Muscle of back (tissue), 3 donors: ENCODE measurements at regions not wholly inside any gene's neighbourhood (a gene's known extent, or its start where the extent isn't known, plus 50 kb on each side); places are given as distances from the start of the nearest gene placed in this dataset.
"Not testable (repeated sequence)": the region's sequence is repeated elsewhere in the genome, so short reads cannot be mapped to it uniquely, and the experiment has no call there.

ENCODE experiments used
- DNase-seq, 3 donors: peaks; one replicate each; pipeline versions ENCODE4 v3.0.0 to v3.0.0-alpha.2; 2013

DNA sequence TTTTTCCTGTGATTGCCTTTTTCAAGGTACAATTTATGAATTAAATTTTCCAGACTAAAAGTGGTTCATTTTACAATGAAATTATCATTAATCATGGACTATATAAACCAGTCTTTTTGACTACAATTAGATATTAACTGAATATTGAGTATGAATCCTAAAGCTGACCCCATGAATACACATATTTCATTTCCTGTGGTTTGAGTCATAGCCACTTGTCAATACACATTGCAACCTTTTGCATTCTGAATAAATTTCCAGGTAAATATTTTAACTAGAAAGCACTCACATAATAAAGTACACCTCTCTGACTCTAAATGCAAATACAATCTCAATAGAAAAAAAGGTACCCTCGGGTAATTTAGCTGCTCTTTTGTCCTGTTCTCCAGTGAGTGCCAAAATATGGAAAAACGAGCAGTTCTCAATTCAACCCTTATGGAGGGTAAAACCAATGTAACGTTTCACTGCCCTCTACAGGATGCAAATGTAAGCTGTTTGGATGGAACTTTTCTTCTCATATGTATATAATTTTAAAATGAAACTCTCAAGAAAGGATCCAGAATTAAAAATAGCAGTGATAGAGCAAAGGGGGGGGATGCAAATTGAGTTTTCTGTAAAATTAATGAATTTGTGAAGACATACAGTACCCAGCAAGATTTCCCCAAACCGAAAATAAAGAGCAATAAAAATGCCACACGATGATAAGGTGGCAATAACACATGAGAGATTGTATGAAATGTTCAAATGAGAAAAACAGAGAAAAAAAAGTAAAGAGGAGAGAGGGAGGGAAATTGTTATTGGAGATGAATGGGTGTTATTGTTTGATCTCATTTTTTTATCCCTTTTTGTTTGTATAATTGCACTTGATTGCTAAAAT, 1795.7 kb upstream of the PIK3C3 start:
- peak; percentile 23 to 67 (median 44) for DNase-seq

DNA sequence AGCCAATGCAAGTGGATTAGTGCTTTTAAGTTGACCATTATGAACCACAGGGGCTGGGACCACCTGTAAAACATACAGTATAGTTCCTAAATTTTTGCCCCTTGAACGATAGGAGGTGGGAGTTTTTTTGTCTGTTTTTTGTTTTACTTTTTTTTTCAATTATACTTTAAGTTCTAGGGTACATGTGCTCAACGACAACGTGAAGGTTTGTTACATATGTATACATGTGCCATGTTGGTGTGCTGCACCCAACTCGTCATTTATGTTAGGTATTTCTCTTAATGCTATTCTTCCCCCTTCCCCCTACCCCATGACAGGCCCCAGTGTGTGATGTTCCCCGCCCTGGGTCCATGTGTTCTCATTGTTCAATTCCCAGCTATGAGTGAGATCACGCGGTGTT, 1797.9 kb upstream of the PIK3C3 start:
- no peak for DNase-seq

DNA sequence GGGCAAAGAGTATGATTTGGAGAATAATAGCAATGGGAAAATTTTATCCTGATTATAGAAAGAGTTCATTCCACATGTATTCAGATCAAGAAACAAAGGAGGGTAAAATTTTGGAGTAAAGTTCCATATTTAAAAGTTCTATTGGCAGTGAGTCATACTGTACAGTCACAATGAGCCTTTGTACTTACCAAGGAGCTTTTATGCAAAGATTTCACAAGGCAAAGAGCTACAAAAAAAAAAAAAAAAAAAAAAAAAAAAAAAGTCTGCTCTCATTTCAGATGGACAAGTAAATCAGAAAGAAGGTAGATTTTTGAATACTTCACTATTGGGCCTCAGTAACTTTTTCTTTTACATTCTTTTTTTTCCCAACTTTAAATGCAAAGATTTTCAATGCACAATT, 1802.2 kb upstream of the PIK3C3 start:
- no peak for DNase-seq

DNA sequence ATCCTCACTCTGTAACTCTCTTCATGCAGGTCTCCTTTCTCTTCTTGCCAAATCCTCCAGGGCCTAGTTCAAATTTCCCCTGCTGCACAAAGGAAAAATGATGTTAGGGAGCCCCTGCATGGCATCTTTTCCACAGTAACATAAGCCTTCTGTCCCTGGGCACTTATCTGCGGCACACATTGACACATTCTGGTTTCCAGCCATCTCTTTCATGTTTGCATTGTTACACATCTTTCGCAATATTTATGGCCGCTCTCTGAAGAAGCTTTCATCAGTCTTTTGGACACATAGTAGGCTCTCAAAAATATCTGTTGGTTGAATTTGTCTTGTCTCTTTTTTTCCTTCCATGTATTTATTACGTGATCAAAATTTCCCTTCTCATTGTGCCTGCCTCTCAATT, 1806.1 kb upstream of the PIK3C3 start:
- no peak for DNase-seq

DNA sequence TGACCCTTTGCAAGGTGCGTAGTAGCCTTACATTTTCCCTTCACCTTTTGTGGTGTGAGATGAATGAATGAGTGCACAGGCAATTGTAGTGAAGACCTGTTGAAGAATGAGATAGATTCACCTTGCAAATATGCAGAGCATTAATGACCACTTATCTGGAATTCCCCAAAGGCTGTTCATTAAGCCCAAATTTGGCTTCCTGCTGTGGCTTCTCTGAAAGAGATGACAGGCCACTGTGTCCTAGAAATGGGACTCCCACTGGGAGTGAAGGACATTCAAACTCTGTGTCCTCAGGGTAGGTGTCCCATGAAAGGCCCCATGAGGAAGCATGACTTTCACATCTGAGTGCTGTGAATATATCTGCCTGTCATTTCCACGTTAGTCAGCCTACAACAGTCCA, 1821.8 kb upstream of the PIK3C3 start:
- no peak for DNase-seq

DNA sequence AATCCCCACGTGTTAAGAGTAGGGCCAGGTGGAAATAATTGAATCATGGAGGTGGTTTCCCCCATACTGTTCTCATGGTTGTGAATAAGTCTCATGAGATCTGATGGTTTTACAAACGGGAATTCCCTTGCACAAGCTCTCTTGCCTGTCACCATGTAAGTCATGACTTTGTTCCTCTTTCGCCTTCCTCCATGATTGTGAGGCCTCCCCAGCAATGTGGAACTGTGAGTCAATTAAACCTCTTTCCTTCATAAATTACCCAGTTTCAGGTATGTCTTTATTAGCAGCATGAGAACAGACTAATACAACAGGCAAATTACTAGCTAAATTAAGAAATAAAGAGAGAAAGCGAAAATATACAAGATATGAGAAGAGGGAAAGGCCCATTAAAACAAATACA, 1822.6 kb upstream of the PIK3C3 start:
- DNase-seq, result not testable (repeated sequence)

DNA sequence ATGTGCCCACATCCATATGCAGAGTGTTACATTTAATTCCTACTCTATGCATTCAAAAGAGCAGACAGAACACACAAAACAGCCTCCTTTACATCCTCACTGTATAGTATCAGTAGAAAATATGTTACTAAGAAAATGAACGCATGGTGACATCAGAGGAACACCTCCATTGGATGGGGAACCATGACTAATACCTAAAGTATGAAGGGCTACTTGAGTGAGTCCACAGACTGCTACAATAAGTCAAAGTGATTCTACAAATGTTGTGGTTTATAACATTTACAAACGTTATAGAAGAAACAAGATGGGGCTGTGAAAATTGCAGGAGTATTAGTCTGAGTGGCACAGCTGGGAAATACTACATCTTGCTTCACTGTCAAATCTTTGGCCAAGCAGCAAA, 1830.9 kb upstream of the PIK3C3 start:
- peak in 1 of 3 donors; percentile 14 for DNase-seq

DNA sequence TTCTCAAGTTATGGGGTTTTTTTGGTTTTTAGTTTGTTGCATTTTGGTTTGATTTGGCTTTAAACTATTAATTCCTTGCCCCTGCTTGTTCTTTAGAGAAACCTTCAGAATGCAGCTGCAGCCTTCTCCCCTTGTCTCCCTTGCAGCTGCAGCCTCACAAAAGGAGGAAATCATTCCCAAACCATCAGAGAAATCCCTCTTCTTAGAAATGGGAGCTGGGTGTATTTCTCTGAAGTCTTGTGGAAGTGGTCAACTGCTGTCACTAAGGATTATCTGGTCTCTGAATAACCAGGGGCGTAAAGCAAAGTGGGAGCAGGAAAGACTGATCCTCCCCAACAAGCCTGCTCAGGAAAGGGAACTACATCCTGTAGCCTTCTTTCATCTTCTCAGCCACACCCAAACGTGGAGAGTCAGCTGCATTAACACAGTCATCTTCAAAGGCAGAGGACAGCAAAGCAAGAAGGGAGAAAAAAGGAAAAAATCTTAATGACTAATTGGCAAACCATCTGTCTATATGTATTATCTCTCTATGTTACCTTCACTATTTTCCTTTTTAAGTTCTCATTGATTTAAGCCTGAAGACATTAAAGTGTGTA, 1834.1 kb upstream of the PIK3C3 start:
- peak in 1 of 3 donors; percentile 55 for DNase-seq

DNA sequence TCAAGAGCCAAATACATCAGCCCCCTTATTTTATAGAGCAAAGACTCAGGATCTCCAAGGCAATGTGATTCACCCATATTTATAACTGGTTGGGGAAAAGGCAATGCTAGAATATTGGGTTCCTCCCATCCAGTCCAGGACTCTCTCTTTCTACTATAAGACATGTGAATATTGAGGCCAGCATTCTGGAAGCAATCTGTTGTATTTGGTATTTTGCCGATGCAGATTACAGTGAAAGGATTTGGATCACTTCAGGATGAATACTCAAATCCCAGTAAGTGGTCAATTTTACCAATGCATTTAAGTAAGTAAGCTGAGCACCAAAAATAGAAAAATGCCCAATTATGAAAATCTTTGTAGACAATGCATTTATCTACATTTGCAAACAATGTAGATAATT, 1834.7 kb upstream of the PIK3C3 start:
- DNase-seq, result peak; percentile 8 to 57 (median 11)

DNA sequence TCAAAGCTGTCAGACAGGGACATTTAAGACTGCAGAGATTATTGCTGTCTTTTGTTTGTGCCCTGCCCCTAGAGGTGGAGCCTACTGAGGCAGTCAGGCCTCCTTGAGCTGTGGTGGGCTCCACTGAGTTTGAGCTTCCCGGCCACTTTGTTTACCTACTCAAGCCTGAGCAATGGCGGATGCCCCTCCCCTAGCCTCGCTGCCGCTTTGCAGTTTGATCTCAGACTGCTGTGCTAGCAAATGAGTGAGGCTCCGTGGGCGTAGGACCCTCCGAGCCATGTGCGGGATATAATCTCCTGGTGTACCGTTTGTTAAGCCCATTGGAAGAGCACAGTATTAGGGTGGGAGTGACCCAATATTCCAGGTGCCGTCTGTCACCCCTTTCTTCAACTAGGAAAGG, 1835.5 kb upstream of the PIK3C3 start:
- not testable (repeated sequence) for DNase-seq

DNA sequence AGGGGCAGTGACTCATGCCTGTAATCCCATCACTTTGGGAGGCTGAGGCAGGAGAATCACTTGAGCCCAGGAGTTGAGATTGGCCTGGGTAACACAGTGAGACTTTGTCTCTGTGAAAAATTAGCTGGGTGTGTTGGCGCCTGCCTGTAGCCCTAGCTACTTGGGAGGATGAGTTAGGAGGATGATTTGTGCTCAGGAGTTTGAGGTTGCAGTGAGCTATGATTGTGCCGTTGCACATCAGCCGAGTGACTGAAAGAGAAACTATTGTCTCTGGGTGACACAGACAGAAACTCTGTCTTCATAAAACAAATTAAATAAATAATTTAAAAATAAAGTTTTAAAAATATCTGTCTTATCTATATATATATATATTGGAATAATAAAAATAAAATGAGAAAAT, 1844.6 kb upstream of the PIK3C3 start:
- no peak for DNase-seq

DNA sequence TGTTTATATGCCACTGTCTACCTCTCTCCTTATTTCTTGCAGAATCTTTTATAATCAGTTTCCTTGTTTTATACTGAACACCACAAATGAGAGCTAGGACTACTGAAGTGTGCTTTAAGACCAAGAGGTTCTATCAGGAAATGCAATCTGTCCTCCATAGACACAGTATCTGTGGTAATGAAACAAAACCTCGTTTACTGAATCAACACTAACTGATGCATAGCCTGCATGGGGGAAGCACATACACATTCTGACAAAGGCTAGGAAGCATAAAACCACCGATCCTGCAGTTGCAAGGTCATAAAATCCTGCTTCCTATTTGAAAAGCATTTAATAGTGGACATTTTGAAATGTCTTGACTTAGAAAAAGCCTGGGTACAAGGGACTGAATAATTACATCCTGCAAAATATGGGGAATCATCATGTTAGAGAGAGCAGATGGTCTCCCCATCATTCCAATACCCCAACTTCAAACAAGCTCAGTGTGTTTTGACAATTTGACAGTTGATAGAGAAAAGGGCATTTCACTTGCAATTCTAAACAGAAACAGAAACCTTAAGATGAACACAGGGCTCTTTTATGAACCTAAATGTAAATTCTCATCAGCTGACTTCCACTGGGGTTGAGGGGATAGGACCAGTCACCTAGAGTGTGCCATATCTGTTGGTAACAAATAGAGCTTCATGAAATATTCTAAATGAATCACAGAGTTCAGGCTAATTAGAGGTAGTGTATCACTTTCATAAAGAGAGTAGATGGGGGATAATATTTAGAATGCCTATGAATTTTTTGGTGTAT, 1845.6 kb upstream of the PIK3C3 start:
- no peak for DNase-seq

DNA sequence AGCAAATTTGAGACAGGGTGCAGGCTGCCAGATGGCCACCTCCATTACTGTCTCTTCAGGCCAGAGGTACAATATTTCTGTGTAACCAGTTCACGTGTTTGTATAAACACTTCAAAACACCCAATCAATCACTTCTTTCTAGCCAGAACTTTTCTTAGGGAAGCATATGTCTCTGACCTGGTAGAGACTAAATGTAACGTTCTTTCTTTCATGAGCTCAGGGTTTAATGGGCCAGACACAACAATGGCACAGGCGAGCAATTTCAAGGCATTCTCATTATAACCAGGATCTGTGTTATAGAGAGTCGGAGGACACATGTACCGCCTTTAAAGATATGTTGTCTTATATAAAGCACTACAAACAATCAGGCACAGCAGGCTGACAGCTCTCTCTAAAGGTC, 1846.4 kb upstream of the PIK3C3 start:
- no peak for DNase-seq

DNA sequence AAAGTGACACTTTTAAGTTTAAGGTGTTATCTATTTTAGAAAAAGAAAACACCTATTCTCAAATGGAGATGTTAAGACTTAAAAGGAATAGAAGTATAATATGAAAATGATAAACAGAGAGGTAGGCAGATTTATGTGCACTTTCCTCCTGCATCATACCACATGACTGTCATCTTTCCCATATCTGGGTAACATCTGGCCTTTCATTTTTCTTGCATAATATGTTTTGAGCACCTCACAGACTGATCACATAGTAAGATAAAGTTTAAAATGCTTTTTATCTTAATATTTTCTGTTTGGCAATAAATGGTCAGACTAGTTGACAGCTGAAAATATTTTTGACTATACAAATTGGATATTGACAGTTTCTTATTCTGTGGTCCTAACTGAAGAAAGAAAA, 1852.1 kb upstream of the PIK3C3 start:
- no peak for DNase-seq

DNA sequence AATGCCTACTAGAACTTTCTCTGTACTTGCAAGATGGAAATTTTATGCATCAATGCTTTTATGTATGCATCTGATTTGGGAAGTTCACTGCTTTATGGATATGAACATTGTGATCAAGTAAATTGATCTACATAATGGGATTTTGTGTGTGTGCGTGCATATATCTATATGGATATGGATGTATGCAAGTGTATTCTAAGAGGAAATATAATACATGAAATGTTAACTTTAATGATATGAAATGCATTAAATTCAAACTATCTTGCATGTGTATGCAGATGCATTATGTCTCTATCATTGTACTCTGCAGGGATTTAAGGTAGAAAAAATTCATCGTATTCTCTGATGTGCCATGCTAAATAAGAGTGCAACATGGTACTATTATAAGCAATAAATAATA, 1855.4 kb upstream of the PIK3C3 start:
- DNase-seq, result no peak

DNA sequence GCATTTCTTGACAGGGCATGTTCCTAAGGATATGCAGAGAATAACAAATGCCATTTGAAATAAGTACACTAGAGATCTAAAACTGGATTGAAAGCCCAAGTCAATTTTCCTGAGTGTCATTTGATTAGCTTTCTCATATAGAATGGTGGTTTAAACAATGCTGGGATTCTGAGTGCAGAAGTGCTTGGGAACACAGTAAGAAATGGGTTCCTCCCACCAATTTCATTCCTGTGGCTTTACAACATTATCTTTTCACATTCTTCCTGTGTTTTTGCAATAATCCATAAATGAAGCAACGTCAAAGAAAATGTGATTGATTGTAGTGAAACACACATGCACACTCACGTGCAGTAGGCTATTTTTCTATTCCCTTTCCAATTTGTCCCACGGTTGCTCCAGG, 1858.4 kb upstream of the PIK3C3 start:
- DNase-seq, result no peak

DNA sequence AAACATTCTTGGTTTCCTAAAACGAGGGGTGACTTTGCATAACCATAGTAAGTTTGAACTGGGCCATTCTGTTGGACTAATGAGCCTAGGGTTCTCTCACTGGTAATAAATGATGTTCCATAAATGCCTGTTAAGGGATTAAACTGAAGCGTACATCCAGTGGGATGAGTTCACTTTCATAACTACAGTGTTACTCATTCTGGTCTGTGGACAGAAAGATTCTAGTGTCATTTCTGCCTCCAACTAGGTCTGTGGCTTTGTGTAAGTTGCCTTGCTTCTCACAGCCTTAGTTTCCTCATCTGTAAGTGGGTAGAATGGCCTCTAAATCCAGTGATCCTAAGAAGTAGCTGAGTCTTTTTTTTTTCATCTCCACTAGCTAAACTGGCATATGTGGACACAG, 1860.6 kb upstream of the PIK3C3 start:
- DNase-seq, result no peak

DNA sequence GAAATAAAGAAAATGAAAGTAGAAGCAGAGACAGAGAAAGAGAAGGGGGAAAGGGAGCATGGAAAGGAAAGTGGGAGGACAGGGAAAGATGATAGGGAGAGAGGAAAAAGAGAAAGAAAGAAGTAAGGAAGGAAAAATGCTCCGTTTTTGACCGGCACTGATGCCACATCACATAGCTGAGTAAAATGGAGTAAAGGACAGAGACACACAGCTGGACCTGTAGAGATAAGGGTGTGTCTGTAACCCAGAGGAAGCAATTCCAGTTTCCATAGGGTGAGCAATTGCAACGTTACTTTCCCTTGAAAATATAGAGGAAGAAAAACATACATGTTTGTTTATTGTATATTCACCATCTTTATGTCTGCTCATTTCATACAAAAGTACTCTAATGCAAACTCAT, 1866.9 kb upstream of the PIK3C3 start:
- DNase-seq, result peak in 1 of 3 donors; percentile 16

DNA sequence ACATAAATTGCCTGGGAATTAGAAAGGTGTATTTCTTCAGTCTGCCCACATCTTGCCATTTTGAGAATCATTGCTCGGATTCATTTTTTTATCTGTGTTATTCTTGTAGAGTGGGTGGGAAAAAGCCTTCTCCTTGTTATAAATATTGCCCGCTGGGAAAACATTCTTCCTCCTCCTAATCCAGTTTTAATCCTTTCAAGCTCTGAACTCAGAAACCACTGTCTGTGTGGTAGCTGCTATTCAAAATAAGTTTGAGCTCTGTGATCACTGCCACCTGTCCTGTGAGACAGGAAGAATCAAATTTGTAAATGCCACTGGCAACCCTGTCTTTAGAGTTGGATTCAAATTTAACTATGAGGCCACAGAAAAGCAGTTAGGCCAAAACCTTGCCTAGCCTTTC, 1875.2 kb upstream of the PIK3C3 start:
- no peak for DNase-seq

DNA sequence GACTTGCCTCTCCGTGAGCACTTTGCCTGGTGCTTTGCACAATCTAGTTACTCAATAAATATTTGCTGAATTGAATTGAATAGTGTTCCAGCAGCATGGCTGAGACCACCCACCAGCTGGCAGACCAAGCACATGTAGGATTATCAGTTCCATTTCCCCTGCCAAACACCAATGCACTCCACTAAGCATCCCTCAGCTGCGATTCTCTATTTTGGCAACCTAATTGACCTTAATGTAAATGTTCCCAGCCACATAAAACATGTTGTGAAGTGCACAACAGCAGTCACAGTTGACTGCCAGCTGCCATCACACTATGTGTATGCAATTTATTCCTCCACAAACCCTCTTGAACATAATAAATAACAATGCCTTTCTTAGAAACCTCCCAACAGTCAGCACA, 1879.4 kb upstream of the PIK3C3 start:
- peak in 1 of 3 donors; percentile 8 for DNase-seq

DNA sequence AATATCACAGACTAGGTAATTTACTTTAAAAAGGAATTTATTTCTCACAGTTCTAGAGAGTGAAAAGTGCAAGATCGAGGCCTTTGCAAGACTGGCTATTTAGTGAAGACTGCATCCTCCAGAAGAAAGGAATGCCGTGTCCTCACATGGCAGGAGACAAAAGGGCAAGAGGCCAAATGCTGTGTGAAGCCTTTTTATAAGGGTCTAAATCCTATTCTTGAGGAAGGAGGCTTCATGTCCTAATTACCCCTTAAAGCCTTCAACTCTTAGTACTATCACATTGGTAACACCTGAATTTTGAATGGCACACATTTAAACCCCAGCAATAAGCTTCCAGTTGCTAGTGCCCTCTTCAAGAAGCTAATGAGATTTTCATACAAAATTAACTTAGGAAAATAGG, 1882.3 kb upstream of the PIK3C3 start:
- DNase-seq, result no peak

DNA sequence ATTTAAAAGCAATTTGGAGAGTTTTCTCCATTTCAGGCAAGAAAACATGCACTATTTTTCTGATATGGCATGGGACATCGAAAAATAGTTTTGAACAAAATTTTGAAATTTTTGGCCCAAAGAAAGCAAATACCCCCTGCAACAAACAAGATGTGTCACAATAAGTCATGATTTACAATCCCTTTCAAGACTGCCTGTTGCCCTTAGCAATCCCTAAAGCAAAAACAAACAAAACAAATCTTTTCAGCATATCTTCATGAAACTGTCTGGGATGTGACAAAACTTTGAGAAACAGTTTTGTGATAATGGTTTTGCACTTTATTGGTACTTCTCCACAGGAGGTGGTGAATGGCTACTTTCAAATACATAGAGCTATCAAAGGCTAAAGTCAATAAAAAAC, 1888.7 kb upstream of the PIK3C3 start:
- DNase-seq, result no peak

DNA sequence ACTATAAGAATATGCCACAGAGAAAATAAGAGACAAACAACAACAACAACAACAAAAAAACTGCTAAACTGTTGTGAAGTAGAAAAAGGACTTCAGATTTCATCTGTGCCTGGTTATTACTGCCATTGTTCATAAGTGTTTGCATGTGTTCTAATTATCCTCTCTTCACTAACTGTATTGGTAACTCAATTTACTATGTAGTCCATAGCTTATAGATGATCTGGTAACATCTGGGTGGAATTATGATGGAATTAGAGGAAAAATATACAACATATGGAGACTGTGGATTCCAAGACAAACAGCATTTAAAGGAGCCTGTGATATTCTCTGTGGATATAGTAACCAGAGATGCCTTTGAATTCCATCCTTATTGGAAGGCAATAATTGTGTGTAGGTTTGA, 1891.5 kb upstream of the PIK3C3 start:
- DNase-seq, result peak in 1 of 3 donors; percentile 6
